Umbilical cord (tissue), 1 donor: ENCODE measurements at regions not wholly inside any gene's neighbourhood (a gene's known extent, or its start where the extent isn't known, plus 50 kb on each side); places are given as distances from the start of the nearest gene placed in this dataset.
"Not testable (repeated sequence)": the region's sequence is repeated elsewhere in the genome, so short reads cannot be mapped to it uniquely, and the experiment has no call there.

Experiments
- DNase-seq: peaks from one replicate; pipeline ENCODE4 v3.0.0-alpha.2; 2015; ENCODE audit warnings: low spot score

DNA sequence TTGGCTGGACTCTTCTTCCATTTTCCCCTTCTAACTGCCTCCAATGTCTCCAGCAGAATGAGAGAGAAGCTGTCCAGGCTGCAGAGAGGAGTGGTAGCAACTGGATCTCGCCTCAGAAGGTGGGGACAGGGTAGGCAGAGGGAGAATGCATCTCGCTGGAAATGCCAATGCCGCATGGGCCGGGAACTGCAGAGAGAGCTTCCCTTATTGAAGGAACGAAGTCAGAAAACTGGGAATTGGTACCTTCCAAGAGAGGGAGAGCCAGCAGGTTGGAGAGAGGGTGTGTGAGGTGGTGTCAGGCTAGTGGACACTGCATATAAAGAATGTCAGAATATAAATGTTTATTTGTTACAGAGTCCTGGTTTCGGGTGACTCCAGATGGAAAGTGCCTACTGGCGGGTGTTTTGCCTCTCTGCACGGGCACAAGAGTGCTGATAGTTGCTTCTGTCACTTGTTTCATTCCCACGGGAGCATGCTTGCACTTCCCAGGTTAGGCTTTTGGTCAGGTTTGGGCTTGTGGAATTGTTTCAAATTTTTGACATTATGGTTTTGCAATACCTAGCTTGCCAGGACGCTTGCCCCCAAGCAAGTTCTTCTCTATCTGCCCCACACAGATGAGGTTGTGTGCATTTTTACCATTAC lies 156.8 kb upstream of the STS start:
- no peak for DNase-seq

- no peak for DNase-seq
These were observed 157.7 kb upstream of the STS start for GRCh38 chrX:6989858-6990257.

DNA sequence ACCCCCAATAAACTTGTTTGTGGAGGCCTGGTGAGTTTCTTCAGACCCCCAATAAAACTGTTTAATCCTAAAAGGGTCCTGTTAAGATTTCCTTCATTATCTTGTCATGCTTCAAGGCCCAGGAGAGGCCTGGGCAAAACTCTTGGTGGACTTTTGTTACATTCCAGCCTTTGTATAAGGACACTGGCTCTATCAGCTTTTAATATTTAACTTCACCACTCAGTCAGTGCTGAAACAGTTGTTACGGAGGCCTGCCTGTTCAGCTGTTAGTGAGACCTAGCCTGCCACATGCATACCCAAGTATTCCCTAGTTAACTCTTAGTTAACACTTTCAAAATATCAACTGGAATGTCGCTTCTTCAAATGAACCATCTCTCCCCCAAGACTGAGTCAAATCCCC lies 158.8 kb upstream of the STS start:
- DNase-seq: not testable (repeated sequence)

DNA sequence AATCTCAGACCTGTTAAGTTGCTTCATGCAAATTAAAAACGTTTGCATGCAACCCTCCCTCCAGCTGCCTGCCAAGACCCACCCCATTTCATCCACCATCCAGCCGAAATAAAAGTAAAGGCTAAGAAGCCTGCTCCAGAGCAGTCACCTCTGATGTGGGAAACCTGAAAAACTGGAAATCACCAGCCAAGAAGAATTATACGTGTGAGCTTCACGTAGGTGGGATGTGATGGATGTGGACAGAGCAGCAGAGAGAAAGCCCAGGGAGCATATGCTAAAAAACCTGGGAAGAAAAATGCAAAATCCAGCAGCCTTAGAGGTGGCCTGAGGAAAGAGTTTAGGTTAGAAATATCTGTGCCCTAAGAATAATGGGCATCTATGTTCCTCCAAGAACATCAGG lies 160.6 kb upstream of the STS start:
- no peak for DNase-seq

- no peak for DNase-seq
These were observed 162.0 kb upstream of the STS start for GRCh38 chrX:6985537-6985936.

- DNase-seq: no peak
These were observed 164.1 kb upstream of the STS start for GRCh38 chrX:6983207-6983955.

- no peak for DNase-seq
These were observed 165.7 kb upstream of the STS start for GRCh38 chrX:6981718-6982406.

- DNase-seq: no peak
These were observed 166.5 kb upstream of the STS start for GRCh38 chrX:6980981-6981380.

DNA sequence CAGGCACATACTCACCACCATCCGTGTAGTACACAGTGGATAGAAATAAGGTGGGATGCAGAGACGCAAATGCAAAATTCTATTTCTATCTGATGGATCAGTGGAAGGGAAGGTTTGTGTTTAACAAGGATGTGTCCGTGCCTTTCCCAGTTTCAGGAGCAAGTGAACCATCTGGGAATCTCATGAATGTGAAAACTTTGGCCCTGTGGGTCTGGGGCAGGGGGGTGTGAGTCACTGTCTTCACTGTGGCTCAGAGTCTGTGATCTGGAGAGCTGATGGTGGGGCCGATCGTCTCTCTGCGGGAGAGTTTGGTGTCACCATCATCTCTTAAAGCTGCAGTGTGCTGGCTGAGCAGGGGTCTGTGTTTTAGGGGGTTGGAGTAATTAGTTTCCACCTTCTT lies 179.3 kb upstream of the STS start:
- DNase-seq: no peak

DNA sequence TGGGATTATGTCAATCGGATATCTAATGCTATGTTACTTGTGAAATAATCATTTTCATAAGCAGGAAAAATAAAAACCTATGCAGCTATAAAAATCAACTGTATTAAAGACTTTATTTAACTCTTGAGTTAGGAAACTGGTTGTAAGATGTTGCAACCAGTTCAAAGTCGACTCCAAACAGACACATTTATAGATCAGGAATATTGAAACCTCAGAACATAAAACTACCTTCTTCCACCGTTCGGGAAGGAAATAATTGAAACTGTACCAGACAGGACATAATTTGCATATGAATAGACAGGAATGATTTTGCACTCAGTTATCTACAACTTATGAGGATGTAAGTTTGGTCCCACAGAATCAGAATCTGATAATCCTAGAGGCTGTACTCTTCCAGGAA lies 181.8 kb upstream of the STS start:
- DNase-seq: no peak

DNA sequence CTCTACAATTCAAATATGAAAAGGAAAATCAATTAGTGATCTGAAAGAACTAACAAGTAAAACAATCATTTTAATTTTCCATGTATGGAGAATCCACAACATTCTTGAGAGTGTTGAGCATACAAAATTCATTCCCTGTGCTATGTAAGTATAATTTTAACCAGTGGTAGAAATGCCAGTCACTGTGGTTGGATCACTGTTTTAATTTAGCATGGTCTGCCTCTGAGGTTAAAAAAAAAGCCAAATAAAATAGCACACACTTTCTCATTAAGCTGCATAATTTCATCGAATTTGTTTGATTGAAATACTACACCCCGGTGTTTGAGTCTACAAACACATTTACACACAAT lies 185.5 kb upstream of the STS start:
- DNase-seq: no peak

DNA sequence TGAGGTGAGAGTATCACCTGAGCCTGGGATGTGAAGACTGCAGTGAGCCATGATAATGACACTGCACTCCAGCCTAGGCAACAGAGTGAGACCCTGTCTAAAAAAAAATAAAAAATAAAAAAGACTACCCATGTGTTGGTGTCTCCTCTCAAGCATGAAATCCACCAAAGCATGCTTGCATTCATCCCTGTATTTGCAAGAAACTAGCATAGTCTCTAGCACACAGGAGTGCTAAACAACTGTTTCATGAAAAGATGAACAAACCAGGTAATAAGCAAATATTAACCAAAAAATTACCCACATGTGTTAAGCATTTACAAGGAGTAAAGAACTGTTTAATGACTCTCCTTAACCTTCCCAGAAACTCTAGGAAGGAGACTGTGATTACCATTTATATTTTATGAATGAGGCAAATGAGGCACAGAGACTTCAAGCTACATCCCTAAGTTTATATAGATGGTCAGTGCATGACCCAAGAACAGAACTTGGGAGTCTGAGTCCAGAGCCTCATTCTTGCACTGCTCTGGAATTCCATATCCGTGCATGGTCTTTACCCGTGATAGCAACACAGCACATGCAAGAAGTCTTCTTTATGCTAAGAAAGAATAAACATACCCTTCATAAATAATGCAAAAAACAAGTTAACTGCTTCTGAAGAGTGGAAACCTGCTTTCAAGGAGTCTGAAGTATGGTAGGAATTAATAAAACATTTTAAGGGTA lies 186.1 kb upstream of the STS start:
- DNase-seq: no peak

DNA sequence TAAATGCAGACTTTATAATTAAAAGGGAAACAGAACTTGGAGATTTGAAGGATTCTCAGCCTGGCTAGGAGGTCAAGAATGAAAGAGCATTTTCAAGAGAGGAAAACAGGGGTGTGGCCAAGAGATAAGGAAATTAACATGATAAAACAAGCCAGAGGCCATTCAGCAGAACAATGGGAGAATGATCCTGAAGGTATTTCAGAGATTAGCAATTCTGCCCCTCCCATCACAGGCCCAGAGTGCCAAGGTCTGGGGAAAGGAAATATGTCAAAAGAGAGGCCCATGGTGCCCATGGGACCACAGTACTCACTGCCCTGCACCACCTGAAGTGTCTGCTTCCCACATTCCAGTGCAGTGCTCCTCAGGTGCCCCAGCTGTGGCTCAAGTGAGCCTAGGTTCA lies 188.5 kb upstream of the STS start:
- no peak for DNase-seq

- DNase-seq: no peak
These were observed 192.7 kb upstream of the STS start for GRCh38 chrX:6954836-6955235.

GRCh38 chrX:6946168-6946567 lies 201.3 kb upstream of the STS start:
- DNase-seq: no peak

DNA sequence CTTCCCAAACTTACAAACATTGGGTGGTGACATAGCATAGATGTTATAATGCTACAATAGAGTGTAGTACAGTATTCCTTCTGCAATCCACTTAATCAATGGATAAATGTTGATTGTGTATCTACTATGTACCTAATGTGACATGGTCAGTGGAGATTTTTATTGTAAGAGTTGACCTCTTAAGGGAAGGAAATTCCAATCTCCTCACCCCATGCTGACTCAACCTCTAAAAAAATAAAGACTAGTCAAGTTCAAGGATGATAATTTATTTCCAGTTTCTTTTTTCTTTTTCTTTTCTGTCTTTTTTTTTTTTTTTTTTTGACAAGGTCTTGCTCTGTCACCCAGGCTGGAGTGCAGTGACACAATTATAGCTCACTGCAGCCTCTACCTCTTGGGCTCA lies 206.5 kb upstream of the STS start:
- no peak for DNase-seq

DNA sequence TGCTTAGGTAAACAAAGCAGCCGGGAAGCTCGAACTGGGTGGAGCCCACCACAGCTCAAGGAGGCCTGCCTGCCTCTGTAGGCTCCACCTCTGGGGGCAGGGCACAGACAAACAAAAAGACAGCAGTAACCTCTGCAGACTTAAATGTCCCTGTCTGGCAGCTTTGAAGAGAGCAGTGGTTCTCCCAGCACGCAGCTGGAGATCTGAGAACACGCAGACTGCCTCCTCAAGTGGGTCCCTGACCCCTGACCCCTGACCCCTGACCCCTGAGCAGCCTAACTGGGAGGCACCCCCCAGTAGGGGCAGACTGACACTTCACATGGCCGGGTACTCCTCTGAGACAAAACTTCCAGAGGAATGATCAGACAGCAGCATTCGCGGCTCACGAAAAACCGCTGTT lies 214.6 kb upstream of the STS start:
- not testable (repeated sequence) for DNase-seq

GRCh38 chrX:6930307-6930849 lies 217.1 kb upstream of the STS start:
- DNase-seq: no peak

DNA sequence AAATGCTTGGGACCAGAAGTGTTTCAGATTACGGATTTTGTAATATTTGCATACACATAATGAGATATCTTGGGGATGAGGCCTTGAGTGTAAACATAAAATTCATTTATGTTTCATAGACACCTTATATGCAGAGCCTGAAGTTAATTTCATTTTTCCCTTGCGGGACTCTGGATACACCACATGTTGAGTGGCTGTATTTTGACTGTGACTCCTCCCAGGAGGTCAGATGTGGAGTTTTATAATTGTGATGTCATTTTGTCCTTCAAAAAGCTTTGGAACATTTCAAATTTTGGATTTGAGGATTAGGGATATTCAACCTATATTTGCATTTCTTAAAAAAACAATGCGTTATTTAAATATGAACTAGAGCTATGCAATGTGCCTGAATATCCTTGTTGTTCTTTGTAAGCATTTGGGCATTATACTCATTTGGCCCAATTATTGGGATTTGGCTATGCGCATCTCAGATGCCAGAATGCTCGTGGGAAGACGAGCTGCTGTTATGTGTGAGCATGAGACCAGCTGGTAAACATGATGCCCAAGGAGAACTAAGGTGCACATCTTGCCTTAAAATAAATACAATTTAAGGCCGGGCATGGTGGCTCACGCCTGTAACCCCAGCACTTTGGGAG lies 223.0 kb upstream of the STS start:
- no peak for DNase-seq

- no peak for DNase-seq
These were observed 229.8 kb upstream of the STS start for GRCh38 chrX:6917666-6918065.

DNA sequence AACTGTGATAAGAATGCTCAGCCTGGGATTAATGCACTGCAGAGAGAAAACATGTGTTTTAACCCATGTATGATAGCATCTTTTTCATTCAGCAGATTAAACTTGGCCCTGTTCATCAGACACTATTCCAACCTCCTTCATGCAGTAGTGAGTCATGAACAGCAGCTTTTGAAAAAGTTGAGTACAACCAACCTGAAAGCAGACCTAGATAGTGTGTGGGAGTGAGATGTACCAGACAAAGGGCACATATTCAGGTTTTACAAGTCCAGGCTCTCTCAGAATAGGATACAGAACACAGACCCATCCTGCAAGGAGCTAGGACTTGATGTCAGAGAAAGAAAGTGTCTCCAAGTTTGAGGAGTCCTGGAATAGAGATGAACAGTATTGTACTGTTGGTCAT lies 237.3 kb upstream of the STS start:
- no peak for DNase-seq

GRCh38 chrX:6909396-6909795 lies 238.1 kb upstream of the STS start:
- DNase-seq: no peak
